Dedifferentiated amniotic fluid mesenchymal stem cell (primary cell): ENCODE measurements at regions not wholly inside any gene's neighbourhood (a gene's known extent, or its start where the extent isn't known, plus 50 kb on each side); places are given as distances from the start of the nearest gene placed in this dataset.
"Not testable (repeated sequence)": the region's sequence is repeated elsewhere in the genome, so short reads cannot be mapped to it uniquely, and the experiment has no call there.

ENCODE experiments used
- DNase-seq: peaks from one replicate; pipeline ENCODE4 v3.0.0-alpha.2; 2016; ENCODE audit errors: extremely low spot score

DNA sequence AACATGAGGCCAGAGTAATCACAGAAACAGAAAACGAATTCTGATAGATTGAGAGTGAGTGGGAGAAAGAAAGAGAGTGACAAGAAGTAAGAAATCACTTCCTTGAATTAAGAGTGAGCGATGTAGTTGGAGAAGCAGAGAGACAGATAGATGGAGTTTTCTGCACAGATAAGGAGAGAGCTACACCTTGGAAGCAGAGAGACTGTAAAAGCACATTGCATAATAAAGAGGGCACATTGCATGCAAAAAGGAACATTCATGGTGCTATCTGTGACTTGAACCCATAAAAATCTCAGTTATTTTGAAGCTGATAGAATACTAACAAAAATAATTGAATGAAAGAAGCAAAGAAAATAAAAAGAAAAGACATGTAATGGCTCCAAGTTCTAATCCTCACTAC is 943.8 kb downstream of the NR2F1-AS1 start:
- DNase-seq: no peak

DNA sequence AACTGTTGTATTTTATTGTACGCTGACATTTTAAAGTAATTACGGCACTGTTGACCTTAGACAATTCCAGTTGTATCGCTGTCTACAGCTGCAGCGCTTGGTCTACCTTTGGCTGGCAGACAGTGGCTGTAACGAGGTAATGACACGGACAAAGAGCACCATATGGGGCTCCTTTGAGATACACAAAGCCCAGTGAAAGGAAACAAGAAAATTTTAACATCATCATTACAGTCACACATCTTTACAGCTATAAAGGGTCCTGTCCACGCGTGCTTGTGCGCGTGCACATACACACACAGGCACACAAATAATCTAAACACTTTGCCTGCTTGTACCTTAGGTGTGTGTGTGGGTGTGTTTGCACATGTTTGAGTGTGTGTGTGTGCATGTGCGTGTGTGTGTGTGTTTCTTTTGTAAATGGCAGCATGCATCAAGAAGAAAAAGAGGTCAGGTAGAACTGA is 946.0 kb downstream of the NR2F1-AS1 start:
- no peak for DNase-seq

DNA sequence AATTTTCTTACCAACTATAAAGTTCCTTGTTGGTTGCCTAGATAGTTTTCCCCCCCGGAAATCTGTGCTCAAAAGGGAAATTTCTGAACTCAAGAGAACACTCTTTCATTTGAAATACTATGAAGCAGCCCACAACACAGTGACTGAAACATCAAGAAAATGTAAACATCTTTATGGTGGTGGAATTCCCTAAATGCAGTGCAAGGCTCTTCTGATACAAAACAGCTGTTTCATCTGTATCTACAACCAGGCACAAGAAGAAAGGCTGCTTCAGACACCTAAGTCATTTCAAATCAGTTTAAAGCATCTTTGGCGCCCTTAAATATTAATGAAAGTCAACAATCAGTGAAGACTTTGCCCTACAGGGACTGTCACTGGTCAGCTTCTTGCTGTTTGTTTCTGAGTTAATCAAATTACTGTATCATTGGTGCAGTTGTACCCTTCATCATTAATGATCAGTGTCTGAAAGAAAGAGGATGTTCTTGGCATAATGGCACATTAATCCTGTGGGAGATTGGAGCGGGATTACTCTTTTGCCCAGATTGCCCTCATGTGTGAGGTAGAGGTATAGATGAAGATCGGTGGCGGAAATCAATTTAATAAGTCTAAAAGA is 947.0 kb downstream of the NR2F1-AS1 start:
- no peak for DNase-seq

DNA sequence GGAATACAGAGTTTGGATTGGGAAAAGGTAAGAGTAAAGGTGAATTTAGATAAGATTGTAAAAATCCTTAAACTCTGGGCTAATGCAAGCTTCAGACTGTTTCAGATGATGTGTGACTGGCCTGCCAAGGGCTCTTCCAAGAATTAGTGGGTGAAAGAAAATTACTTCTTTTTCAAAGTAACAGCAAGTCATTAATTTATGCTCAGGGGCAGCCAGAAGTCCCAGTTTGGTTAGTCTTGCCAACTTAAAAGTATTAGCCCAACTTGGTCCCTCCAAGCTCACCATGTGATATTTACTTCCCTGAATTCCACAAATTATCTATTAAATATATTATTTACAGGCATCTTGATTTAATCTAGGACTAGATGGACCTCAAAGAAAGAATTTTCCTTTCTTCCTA is 947.8 kb downstream of the NR2F1-AS1 start:
- no peak for DNase-seq

DNA sequence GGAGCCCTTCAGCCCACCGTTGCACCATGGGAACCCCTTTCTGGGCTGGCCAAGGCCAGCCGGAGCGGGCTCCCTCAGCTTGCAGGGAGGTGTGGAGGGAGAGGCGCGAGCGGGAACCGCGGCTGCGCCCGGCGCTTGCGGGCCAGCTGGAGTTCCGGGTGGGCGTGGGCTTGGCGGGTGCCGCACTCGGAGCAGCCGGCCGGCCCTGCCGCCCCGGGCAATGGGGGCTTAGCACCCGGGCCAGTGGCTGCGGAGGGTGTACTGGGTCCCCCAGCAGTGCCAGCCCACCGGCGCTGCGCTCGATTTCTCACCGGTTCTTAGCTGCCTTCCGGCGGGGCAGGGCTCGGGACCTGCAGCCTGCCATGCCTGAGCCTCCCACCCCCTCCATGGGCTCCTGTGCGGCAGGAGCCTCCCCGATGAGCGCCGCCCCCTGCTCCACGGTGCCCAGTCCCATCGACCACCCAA is 949.8 kb downstream of the NR2F1-AS1 start:
- not testable (repeated sequence) for DNase-seq

DNA sequence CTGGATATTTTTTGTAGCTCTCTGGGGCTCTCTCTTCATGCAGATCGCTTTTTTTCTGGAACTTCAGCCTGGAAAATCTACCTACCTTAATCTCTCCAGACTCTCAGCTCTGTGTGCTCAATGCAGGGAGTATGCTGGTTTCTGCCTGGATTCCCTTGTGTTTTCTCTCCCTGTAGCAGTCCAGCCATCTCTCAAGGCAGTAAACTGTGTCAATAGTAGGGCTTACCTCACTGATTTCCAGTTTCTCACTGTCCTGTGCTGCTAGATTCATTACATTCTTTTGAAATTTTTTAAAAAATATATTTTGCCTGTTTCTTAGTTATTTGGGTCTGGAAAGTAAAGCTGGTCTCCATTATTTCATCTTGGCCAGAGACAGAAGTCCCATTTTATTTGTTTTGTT is 951.4 kb downstream of the NR2F1-AS1 start:
- DNase-seq: no peak

DNA sequence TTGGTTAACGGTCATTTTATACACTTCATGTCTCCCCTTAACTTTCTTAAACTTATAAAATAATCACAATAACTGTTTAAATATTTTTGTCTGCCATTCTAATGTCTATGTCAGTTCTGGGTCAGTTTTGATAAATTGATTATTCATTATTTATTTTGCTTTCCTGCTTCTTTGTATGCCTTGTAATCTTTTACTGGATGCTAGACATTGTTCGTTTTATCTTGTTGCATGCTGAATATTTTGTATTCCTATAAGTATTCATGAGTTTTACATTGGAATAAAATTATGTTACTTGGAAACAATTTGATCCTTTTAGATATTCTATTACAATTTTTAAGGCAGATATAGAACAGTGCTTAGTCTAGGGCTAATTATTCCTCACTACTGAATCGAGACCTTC is 952.0 kb downstream of the NR2F1-AS1 start:
- DNase-seq: no peak

DNA sequence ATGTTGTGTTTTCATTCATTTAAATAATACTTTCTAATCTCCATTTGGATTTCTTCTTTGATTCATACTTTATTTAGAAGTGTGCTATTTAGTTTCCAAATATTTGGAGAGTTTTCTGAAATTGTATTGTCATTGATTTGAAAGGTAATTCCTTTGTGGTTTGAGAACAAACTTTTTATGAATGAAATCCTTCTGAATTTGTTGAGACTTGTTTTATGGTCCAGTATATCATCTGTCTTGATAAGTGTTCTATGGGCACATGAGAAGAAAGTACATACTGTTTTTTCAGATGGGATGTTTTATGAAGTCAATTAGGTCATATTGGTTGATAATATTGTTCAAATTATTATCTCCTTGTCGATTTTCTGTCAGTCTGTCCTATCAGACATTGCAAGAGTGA is 953.8 kb downstream of the NR2F1-AS1 start:
- DNase-seq: no peak

DNA sequence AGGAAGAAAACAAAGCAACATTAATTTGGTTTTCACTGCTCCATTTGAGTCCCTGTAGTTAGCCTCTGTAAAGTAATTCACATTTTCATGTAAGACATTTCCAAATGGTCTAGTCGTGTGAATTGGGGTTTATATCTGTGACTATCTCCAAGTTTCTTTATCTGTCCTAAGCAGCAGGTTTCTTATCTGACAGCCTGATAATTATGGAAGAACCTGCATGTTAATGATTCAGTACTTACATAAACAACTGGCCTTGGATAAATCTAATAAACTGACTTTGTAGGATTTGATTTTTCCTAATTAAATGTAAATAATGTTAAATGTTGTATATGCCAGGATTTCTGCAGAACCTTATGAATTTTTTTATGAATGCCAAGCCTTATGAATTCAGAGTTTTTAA is 964.9 kb downstream of the NR2F1-AS1 start:
- no peak for DNase-seq

DNA sequence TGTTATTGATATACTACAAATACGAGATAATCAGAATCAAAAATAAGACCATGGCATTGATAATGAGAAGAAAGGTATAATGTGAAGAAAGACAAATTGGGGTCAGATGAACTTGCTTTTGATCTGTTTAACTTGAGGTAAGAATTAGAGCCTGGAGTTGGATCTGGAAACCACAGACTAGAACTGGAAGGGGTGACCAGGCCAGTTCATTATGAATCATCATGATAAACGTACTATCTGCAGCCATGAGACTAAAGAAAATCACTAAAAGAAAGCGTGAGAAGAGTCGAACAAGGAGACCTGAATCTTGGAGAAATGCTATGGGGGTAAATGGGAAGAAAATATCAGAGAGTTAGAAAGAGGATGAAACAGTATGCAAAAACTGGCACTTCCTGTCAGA is 967.5 kb downstream of the NR2F1-AS1 start:
- DNase-seq: no peak

DNA sequence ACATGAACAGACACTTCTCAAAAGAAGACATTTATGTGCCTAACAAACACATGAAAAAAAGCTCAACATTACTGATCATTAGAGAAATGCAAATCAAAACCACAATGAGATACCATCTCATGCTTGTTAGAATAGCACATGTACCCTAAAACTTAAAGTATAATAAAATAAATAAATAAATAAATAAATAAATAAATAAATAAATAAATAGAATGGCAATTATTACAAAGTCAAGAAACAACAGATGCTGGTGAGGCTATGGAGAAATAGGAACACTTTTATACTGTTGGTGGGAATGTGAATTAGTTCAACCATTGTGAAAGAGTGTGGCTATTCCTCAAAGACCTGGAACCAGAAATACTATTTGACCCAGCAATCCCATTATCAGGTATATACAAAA is 970.6 kb downstream of the NR2F1-AS1 start:
- DNase-seq: not testable (repeated sequence)

DNA sequence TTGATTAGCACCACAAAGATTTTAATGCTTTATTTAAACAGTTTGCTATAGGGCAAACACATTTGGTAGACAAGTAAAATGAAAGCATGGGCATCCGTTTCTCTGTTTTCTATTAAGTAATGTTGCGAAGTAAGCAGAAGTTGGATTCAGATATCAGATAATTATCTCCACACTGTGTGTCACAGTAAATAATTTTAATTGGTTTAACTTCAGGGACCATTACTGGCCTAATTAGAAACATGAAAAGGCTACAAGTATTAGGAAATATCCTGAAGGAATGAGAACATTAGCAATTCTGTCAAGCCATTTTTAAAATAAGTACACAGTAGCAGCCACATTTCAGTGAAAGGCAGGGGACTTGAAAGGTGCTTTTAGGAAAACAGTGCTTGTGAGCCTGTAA is 975.4 kb downstream of the NR2F1-AS1 start:
- no peak for DNase-seq

DNA sequence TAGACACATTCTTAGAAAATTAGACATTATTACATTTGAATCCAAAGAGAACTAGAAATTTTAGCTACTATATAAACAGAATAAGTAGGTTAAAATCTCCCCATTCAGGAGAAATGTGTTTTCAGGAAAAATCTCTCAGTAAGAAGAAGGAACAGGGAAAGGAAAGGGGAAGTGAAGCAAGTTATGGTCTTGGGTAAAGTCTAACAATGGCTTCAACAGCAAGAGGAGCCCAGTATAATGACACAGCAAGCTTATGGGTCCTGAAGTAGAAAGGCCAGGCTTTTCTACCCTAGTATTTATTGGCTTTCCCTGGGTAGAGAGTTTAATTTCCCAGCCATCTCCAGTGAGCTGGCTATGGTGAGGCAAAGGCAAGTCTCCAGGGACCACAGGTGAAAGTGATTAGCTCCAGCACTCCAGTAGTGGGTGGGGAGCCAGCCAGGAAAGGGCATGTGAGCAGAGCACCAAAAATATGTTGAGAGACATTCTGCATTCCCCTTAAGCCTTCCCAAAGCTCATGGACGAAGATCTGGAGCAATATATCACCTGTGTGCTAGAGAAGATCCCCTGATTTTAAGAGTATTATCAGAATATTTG is 981.7 kb downstream of the NR2F1-AS1 start:
- DNase-seq: no peak

DNA sequence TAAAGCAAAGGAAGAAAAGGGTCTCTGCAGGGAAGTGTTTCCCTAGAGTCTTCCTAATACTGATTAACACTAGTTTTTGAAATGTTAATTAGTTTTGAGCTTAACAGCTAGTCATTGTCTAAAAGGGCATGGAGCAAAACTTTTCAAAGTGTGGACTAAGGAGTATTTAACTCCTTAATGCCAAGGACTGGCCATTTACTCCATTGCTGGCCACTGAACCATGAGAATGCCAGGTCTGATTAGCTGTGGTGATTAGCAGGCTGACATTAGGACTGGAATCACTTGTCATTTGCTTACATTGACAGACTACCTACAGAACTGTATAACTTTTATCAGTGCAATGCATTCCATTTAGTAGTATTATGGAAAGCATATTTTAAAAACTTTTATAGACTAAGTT is 987.0 kb downstream of the NR2F1-AS1 start:
- DNase-seq: no peak

DNA sequence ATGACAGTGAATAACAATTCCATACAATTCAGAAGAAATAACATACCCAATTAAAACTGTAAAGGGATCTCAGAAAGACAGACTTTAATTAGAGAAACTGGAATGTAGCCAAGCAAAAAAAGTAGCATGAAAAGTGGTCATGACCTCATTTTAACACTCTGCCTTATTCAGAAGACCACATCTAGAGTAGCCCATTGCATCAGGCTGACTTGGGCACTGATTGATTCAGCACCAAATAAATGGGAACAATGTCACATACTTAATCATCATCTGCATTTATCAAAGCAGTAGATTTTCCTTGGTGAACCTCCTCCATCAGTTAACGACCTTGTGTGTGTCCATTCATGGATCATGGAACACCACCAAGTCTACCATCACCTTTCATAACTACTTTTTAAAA is 992.1 kb downstream of the NR2F1-AS1 start:
- no peak for DNase-seq

DNA sequence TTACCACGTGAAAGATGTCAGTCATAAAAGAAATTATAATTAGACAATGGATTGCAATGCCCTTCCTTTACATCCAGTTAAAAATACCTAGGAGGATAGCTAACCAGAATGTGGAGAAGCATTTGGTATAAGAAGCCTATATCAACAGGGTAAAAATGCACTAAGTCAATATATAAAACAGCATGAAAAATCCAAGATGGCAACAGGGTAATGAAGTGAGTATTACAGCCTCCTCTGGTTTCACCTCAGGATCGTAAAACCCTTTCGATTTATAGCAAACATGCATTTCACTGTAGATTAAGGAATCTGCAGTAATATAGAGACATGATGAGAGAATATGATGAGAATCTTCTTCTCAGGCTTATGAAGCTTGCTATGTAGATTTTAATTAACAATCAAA is 999.3 kb downstream of the NR2F1-AS1 start:
- DNase-seq: no peak

DNA sequence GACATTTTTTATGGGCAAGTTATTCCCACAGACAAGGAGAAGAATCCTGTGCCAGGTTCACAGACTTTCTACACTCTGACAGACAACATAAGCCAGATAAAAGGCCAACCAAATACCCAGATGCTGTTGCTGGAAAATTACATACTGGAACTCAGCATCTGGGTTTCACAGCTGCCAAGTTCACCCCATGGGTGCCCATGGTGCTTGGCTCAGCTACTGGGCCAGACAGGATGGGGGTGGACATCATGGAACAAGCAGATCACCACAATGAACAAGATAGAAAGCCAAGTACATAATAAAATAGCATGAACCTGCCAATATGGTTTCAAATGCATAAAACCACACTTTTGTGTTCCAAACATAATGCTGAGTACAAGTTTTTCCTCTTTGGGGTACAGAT is 999.8 kb downstream of the NR2F1-AS1 start:
- no peak for DNase-seq

DNA sequence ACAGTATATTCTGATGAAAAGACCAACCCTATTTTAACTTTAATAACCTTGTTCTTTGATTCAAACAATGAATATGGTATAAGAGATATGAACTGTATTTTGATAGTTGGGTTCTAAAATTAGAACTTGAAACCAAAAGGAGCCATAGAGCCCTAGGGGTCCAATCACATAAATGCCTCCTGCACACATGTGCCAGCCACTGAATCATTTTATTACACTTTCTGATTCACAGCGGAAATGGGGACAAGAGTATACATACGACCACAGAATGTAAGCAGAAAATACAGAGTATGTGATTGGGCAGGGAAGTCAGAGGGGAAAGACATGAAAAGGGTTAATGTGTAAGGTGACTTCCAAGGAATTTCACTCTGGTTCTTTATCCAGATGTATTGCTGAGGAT is 1000.2 kb downstream of the NR2F1-AS1 start:
- DNase-seq: no peak

DNA sequence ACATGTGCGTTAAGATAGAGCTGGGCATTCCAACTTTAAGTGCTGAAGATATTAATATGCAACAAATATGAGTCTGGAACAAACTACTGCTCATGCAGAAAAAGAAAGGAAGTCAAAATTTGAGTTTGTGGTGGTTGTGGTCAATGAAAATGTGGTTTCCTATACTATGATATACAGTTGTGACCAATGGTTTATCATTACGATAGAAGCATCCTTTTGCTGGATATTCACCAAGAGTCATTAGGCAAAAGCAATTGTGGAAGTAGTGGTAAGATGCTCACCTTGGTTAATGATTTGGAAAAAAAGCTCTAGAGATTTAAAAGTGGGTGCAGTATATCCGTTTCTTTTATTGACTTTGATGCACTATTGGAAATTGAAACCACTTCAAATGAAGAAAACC is 1007.0 kb downstream of the NR2F1-AS1 start:
- no peak for DNase-seq

DNA sequence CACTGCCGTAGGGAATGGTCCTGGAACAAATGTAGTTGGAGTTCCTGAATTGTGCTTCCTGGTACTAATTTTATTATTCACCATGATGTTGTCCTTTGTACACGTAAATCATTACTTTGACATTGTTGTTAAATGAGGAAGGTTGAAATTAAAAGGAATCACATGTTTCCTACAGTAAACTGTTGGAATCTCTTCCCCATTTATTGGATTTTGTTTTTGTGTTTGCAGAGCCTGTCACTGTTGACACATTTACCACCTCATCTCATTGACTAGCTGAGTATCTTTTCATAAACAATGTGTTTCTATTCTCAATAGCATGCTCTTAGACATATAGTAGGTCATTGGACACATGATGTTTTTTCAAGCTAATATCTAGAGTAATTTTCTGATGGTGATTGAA is 1012.5 kb downstream of the NR2F1-AS1 start:
- DNase-seq: no peak

DNA sequence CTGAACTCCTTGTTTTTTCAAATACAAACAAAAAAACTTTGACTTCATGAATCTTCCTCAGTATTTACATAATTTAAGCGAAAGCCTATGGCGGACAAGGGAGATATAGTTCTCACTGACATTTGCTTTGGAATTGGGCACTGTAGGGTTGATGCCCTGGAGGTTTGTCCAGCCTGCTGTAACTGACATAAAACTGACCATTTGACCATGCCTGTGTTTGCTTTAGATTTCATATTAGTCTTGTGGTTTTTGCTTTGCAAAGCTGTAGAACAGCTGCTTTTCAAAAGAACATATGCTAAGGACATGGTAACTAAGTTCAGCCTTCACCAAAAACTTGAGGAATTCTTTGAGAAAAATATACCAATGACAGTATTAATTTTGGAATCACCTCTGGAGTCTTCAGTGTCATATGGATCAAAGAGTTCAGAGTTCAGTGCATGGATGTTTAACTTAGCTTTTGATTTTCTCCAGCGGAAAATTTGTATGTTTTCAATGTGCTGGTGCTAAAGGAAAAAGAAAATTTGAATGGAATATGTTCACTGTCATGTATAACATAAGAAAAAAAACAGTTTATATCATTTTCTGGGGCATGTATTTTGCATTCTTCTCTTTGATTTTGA is 1013.1 kb downstream of the NR2F1-AS1 start:
- DNase-seq: no peak

DNA sequence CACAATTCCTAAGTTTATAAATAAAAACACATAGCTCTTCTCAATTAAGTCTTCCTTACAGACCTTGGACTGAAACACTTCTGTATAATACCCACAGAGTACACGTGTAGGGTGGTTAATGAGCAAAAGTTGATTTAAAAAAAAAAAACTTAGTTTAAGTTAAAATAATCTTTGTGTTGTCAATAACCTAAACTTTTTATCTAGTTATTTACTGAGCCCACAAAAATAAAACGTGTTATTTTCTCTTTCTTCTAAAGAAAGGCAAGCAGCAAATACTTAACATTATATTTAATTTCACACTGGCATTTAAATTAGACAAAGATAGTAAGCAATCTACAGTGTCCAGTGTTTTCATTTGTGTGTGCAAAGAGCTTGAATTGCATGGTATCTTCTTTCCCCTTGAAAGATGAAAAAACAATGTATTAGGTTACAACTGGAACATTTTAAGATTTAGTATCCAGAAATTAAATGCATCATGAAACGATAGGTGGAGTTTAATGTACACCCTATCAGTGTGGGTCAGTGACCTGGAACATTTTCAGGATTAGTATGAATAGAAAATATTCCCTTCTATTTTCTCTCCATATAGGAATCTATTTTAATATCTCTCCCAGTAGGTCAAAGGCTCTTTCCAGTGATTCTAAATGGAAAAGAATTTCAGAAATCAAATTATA is 1014.8 kb downstream of the NR2F1-AS1 start:
- no peak for DNase-seq

DNA sequence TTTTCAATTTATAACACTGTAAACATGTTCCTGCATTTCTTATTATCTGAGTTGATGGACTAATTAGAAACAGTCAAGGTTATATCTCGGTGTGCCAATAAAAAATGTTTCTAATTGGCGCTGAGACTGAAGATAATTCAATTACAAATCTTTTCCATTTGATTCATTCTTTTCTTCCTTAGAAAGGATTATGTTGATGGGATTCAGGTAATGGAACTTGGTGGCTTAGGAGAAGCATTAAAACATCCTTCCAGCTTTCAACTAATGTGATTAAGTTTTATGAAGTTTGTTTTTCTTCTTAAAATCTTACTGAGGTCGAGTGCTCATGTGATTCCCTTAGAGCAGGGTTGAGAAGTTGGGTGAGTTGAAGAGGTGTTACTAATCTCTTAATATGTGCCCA is 1015.3 kb downstream of the NR2F1-AS1 start:
- no peak for DNase-seq
